ENCODE measurements at regions not wholly inside any gene's neighbourhood (a gene's known extent, or its start where the extent isn't known, plus 50 kb on each side); places are given as distances from the start of the nearest gene placed in this dataset.
"Not testable (repeated sequence)": the region's sequence is repeated elsewhere in the genome, so short reads cannot be mapped to it uniquely, and the experiment has no call there.

DNA sequence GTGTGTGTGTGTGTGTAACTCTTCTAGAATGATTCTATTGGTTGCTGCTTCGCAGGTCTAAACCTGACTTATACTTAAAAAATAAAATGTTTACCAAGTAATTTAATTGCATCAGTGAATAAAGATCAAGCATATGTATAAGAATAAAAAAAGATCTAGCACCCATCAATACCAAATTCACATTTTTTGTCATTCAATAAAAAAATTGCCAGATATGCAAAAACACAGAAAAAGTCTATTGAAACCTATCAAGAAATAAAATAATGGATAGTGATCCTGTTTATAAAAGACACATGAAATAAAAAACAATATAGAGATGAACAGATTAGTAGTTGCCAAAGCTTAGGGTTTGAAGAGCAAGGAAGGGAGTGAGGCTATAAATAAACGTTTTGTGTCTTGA lies 2095.0 kb upstream of the ACO1 start:
- H3K14ac ChIP-seq (ENCODE audit: low read length in 2 of 2): no peak overlapping the region

DNA sequence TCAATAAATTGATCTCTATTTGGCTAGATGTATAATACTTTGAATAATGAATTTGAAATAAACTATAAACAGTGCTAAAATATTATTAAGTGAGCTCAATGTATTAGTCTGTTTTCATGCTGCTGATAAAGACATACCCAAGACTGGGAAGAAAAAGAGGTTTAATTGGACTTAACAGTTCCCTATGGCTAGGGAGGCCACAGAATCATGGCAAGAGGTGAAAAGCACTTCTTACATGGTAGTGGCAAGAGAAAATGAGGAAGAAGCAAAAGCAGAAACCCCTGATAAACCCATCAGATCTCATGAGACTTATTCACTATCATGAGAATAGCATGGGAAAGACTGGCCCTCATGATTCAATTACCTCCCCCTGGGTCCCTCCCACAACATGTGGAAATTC lies 2092.4 kb upstream of the ACO1 start:
- DNase-seq; H3K4ac ChIP-seq (ENCODE audit: low read depth in 1 of 2, low read length in 2 of 2); H2AK5ac ChIP-seq (ENCODE audit: low read length, severe bottlenecking); H2BK12ac ChIP-seq (ENCODE audit: low read length in 2 of 2); H2BK15ac ChIP-seq (ENCODE audit: low read depth, poor library complexity, severe bottlenecking); H3K4me2 ChIP-seq (ENCODE audit: low read length, poor library complexity, severe bottlenecking); H2BK120ac ChIP-seq (ENCODE audit: low read depth, low read length); H3K23ac ChIP-seq (ENCODE audit: low read length in 2 of 2); H3K18ac ChIP-seq (ENCODE audit: low read depth in 1 of 2, low read length in 2 of 2); H4K91ac ChIP-seq (ENCODE audit: low read length); H3K4me1 ChIP-seq (ENCODE audit: control insufficient read depth, insufficient read depth, low read depth, low read length); H3K9ac ChIP-seq (ENCODE audit: low read length); H3K4me3 ChIP-seq (ENCODE audit: insufficient read depth in 1 of 2, low read depth in 1 of 2, low read length in 2 of 2); H3K14ac ChIP-seq (ENCODE audit: low read length in 2 of 2); H3K27me3 ChIP-seq (ENCODE audit: control insufficient read depth in 1 of 2, insufficient read depth in 1 of 2, low read length in 2 of 2); H3K9me3 ChIP-seq (ENCODE audit: control insufficient read depth, low read length); H3K27ac ChIP-seq (ENCODE audit: low read length, poor library complexity, severe bottlenecking); H2AFZ ChIP-seq (ENCODE audit: low read depth, low read length); H3K36me3 ChIP-seq (ENCODE audit: control insufficient read depth in 1 of 2, insufficient read depth in 2 of 2, low read depth in 1 of 2, low read length in 2 of 2); H3K79me1 ChIP-seq (replicated peaks; ENCODE audit: low read length, poor library complexity, severe bottlenecking); H2BK5ac ChIP-seq (ENCODE audit: low read depth, low read length, poor library complexity, severe bottlenecking); H4K8ac ChIP-seq (ENCODE audit: low read length): not testable (repeated sequence)

More for the DNA sequence above, 2095.0 kb upstream of the ACO1 start:
- no peak overlapping the region for H4K8ac ChIP-seq (ENCODE audit: low read length)
- no peak overlapping the region for H3K27ac ChIP-seq (ENCODE audit: low read length, poor library complexity, severe bottlenecking)
- H2BK15ac ChIP-seq (ENCODE audit: low read depth, poor library complexity, severe bottlenecking): no peak overlapping the region
- H3K36me3 ChIP-seq (ENCODE audit: control insufficient read depth in 1 of 2, insufficient read depth in 2 of 2, low read depth in 1 of 2, low read length in 2 of 2): no peaks in the 10 kb centered on the region
- no peaks in the 10 kb centered on the region for H3K79me1 ChIP-seq (replicated peaks; ENCODE audit: low read length, poor library complexity, severe bottlenecking)
- H3K27me3 ChIP-seq (ENCODE audit: control insufficient read depth in 1 of 2, insufficient read depth in 1 of 2, low read length in 2 of 2): no peaks in the 10 kb centered on the region
- no peak overlapping the region for H3K4ac ChIP-seq (ENCODE audit: low read depth in 1 of 2, low read length in 2 of 2)
- H2BK5ac ChIP-seq (ENCODE audit: low read depth, low read length, poor library complexity, severe bottlenecking): no peak overlapping the region
- no peak overlapping the region for H4K91ac ChIP-seq (ENCODE audit: low read length)
- H3K4me1 ChIP-seq (ENCODE audit: control insufficient read depth, insufficient read depth, low read depth, low read length): no peaks in the 10 kb centered on the region
- no peak overlapping the region for H2AK5ac ChIP-seq (ENCODE audit: low read length, severe bottlenecking)
- H3K23ac ChIP-seq (ENCODE audit: low read length in 2 of 2): no peak overlapping the region
- H3K18ac ChIP-seq (ENCODE audit: low read depth in 1 of 2, low read length in 2 of 2): no peak overlapping the region
- H2BK12ac ChIP-seq (ENCODE audit: low read length in 2 of 2): no peak overlapping the region
- WGBS: 75% methylated on average over 1 of the region's 2 CpGs
- no peak overlapping the region for H2AFZ ChIP-seq (ENCODE audit: low read depth, low read length)
- DNase-seq: no peak
- no peak overlapping the region for H3K9ac ChIP-seq (ENCODE audit: low read length)
- no peak overlapping the region for H2BK120ac ChIP-seq (ENCODE audit: low read depth, low read length)
- no peak overlapping the region for H3K4me2 ChIP-seq (ENCODE audit: low read length, poor library complexity, severe bottlenecking)
- H3K4me3 ChIP-seq (ENCODE audit: insufficient read depth in 1 of 2, low read depth in 1 of 2, low read length in 2 of 2): no peak overlapping the region
- no peaks in the 10 kb centered on the region for H3K9me3 ChIP-seq (ENCODE audit: control insufficient read depth, low read length)

DNA sequence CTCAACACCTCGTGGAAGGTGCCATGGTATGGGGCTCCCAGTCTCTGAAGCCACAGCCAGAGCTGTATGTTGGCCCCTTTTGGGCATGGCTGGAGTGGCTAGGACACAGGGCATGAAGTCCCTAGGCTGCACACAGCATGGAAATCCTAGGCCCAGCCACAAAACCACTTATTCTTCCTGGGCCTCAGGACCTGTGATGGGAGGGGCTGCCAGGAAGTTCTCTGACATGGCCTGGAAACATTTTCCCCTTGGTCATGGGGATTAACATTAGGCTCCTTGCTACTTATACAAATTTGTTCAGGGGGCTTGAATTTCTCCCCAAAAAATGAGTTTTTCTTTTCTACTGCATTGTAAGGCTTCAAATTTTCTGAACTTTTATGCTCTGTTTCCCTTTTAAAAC lies 2091.2 kb upstream of the ACO1 start:
- Histone ChIP-seq H3K4me3 (ENCODE audit: insufficient read depth in 1 of 2, low read depth in 1 of 2, low read length in 2 of 2) (no peak overlapping the region), H3K27ac (ENCODE audit: low read length, poor library complexity, severe bottlenecking) (no peak overlapping the region), H4K91ac (ENCODE audit: low read length) (no peak overlapping the region), H3K27me3 (ENCODE audit: control insufficient read depth in 1 of 2, insufficient read depth in 1 of 2, low read length in 2 of 2) (no peaks in the 10 kb centered on the region), H2AFZ (ENCODE audit: low read depth, low read length) (no peak overlapping the region), H3K4me2 (ENCODE audit: low read length, poor library complexity, severe bottlenecking) (no peak overlapping the region), H3K23ac (ENCODE audit: low read length in 2 of 2) (no peak overlapping the region), H2BK12ac (ENCODE audit: low read length in 2 of 2) (no peak overlapping the region), H2BK120ac (ENCODE audit: low read depth, low read length) (no peak overlapping the region), H3K9me3 (ENCODE audit: control insufficient read depth, low read length) (peaks cover 3% of the 10 kb centered on the region), H3K4ac (ENCODE audit: low read depth in 1 of 2, low read length in 2 of 2) (no peak overlapping the region), H3K79me1 (replicated peaks; ENCODE audit: low read length, poor library complexity, severe bottlenecking) (no peaks in the 10 kb centered on the region), H3K9ac (ENCODE audit: low read length) (no peak overlapping the region), H2AK5ac (ENCODE audit: low read length, severe bottlenecking) (no peak overlapping the region), H3K14ac (ENCODE audit: low read length in 2 of 2) (no peak overlapping the region), H3K4me1 (ENCODE audit: control insufficient read depth, insufficient read depth, low read depth, low read length) (no peaks in the 10 kb centered on the region), H3K18ac (ENCODE audit: low read depth in 1 of 2, low read length in 2 of 2) (no peak overlapping the region), H2BK15ac (ENCODE audit: low read depth, poor library complexity, severe bottlenecking) (no peak overlapping the region), H3K36me3 (ENCODE audit: control insufficient read depth in 1 of 2, insufficient read depth in 2 of 2, low read depth in 1 of 2, low read length in 2 of 2) (no peaks in the 10 kb centered on the region), H2BK5ac (ENCODE audit: low read depth, low read length, poor library complexity, severe bottlenecking) (no peak overlapping the region), H4K8ac (ENCODE audit: low read length) (no peak overlapping the region)
- no peak for DNase-seq
- WGBS: 29% methylated on average over 1 of the region's 1 CpG

DNA sequence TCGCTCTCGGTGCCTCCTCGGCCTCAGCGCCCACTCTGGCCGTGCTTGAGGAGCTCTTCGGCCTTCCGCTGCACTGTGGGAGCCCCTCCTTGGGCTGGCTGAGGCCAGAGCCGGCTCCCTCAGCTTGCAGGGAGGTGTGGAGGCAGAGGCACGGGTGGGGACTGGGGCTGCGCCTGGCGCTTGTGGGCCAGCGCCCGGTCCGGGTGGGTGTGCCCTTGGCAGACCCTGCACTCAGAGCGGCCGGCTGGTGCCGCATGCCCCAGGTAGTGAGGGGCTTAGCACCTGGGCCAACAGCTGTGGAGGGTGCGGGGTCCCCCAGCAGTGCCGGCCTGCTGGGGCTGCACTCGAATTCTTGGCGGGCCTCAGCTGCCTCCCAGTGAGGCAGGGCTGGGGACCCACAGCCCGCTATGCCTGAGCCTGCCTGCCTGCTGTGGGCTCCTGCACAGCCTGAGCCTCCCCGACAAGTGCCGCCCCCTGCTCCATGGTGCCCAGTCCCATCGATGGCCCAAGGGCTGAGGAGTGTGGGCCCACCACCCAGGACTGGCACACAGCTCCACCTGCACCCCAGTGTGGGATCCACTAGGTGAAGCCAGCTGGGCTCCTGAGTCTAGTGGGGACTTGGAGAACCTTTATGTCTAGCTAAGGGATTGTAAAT lies 2085.2 kb upstream of the ACO1 start:
- DNase-seq: no peak
- Histone ChIP-seq H3K27ac (ENCODE audit: low read length, poor library complexity, severe bottlenecking) (no peak overlapping the region), H3K4me3 (ENCODE audit: insufficient read depth in 1 of 2, low read depth in 1 of 2, low read length in 2 of 2) (no peak overlapping the region), H3K79me1 (replicated peaks; ENCODE audit: low read length, poor library complexity, severe bottlenecking) (no peaks in the 10 kb centered on the region), H4K8ac (ENCODE audit: low read length) (no peak overlapping the region), H3K23ac (ENCODE audit: low read length in 2 of 2) (no peak overlapping the region), H3K4me1 (ENCODE audit: control insufficient read depth, insufficient read depth, low read depth, low read length) (no peaks in the 10 kb centered on the region), H3K4me2 (ENCODE audit: low read length, poor library complexity, severe bottlenecking) (no peak overlapping the region), H3K4ac (ENCODE audit: low read depth in 1 of 2, low read length in 2 of 2) (no peak overlapping the region), H3K18ac (ENCODE audit: low read depth in 1 of 2, low read length in 2 of 2) (no peak overlapping the region), H2BK12ac (ENCODE audit: low read length in 2 of 2) (no peak overlapping the region), H3K27me3 (ENCODE audit: control insufficient read depth in 1 of 2, insufficient read depth in 1 of 2, low read length in 2 of 2) (no peaks in the 10 kb centered on the region), H3K36me3 (ENCODE audit: control insufficient read depth in 1 of 2, insufficient read depth in 2 of 2, low read depth in 1 of 2, low read length in 2 of 2) (no peaks in the 10 kb centered on the region), H2AK5ac (ENCODE audit: low read length, severe bottlenecking) (no peak overlapping the region), H2BK120ac (ENCODE audit: low read depth, low read length) (no peak overlapping the region), H3K14ac (ENCODE audit: low read length in 2 of 2) (no peak overlapping the region), H3K9me3 (ENCODE audit: control insufficient read depth, low read length) (peaks cover 5% of the 10 kb centered on the region), H4K91ac (ENCODE audit: low read length) (no peak overlapping the region), H2BK5ac (ENCODE audit: low read depth, low read length, poor library complexity, severe bottlenecking) (no peak overlapping the region), H3K9ac (ENCODE audit: low read length) (no peak overlapping the region), H2AFZ (ENCODE audit: low read depth, low read length) (no peak overlapping the region), H2BK15ac (ENCODE audit: low read depth, poor library complexity, severe bottlenecking) (no peak overlapping the region)
- WGBS: 90% methylated on average over 25 of the region's 25 CpGs
